OCI-LY7 (cell line): ENCODE measurements at regions not wholly inside any gene's neighbourhood (a gene's known extent, or its start where the extent isn't known, plus 50 kb on each side); places are given as distances from the start of the nearest gene placed in this dataset.

Experiments
- BruUV-seq: library from RNA; stranded (reverse); fragments of 400-500 nt; replicated peaks from 2 replicates; lab custom pipeline; 2021; lab: Mats Ljungman, UMichigan
- CTCF ChIA-PET: fragments of 300-600 bp; sonication (Branson Sonifier 250); formaldehyde crosslinking; loops from one replicate; lab custom pipeline; 2022; ENCODE audit warnings: antibody characterized with exemption; ENCODE audit not compliant: unreplicated experiment; lab: Charles Lee
- POLR2A ChIA-PET: fragments of 300-600 bp; sonication (Branson Sonifier 250); formaldehyde crosslinking; loops from one replicate; lab custom pipeline; 2022; ENCODE audit warnings: antibody characterized with exemption; lab: Charles Lee
- DNase-seq: peaks from one replicate; pipeline ENCODE4 v3.0.0-alpha.2; 2015; ENCODE audit warnings: low spot score
- H2AFZ ChIP-seq: fragments of 200-600 bp; sonication (generic), shearing (Covaris generic); 2 replicates; pipeline ENCODE4 v1.6.1; 2014; ENCODE audit warnings: mild to moderate bottlenecking, antibody characterized with exemption, low read length, moderate library complexity
- H3K27ac ChIP-seq: fragments of 200-600 bp; sonication (generic); 2 replicates; pipeline ENCODE4 v1.5.1; 2014; ENCODE audit warnings: mixed run types, low read depth, mild to moderate bottlenecking, moderate library complexity, low read length, inconsistent platforms; ENCODE audit not compliant: poor library complexity, severe bottlenecking
- H3K36me3 ChIP-seq: fragments of 200-600 bp; sonication (generic); 2 replicates; pipeline ENCODE4 v1.6.1; 2014; ENCODE audit warnings: mild to moderate bottlenecking, antibody characterized with exemption, low read length, moderate library complexity, mixed read lengths; ENCODE audit not compliant: insufficient read depth
- H3K4me1 ChIP-seq: fragments of 200-600 bp; sonication (generic); 2 replicates; pipeline ENCODE4 v1.5.1; 2014; ENCODE audit warnings: mild to moderate bottlenecking, low read length; ENCODE audit not compliant: insufficient read depth, poor library complexity, severe bottlenecking
- H3K4me2 ChIP-seq: fragments of 200-600 bp; sonication (generic); 2 replicates; pipeline ENCODE4 v1.6.1; 2014; ENCODE audit warnings: mild to moderate bottlenecking, low read length
- H3K4me3 ChIP-seq: fragments of 200-600 bp; sonication (generic); 2 replicates; pipeline ENCODE4 v1.5.1; 2014; ENCODE audit warnings: mild to moderate bottlenecking, low read depth, low read length; ENCODE audit not compliant: poor library complexity, severe bottlenecking
- H3K79me2 ChIP-seq: fragments of 200-600 bp; sonication (generic); 2 replicates; pipeline ENCODE4 v1.6.1; 2016; ENCODE audit warnings: low read depth, mild to moderate bottlenecking, low read length, moderate library complexity, mixed read lengths; ENCODE audit not compliant: insufficient read depth
- H3K9me2 ChIP-seq: fragments of 200-600 bp; sonication (generic); 2 replicates; pipeline ENCODE4 v1.6.1; 2016; ENCODE audit warnings: mild to moderate bottlenecking, low read length, mixed read lengths; ENCODE audit not compliant: insufficient read depth
- H3K9me3 ChIP-seq: fragments of 200-600 bp; sonication (generic); 2 replicates; pipeline ENCODE4 v1.6.1; 2014; ENCODE audit warnings: mild to moderate bottlenecking, mixed run types, low read length, mixed read lengths
- H4K20me1 ChIP-seq: fragments of 200-600 bp; sonication (generic); 2 replicates; pipeline ENCODE4 v1.6.1; 2014; ENCODE audit warnings: mild to moderate bottlenecking, antibody characterized with exemption, low read length, moderate library complexity, mixed read lengths; ENCODE audit not compliant: insufficient read depth
- CTCF ChIP-seq: fragments of 200-600 bp; sonication (generic); conservative IDR thresholded peaks from 2 replicates; pipeline ENCODE4 v1.5.1; 2014; ENCODE audit warnings: mild to moderate bottlenecking, antibody characterized with exemption, low read length, moderate library complexity, mixed read lengths
- EZH2phosphoT487 ChIP-seq: fragments of 200-600 bp; sonication (generic); IDR thresholded peaks from 2 replicates; pipeline ENCODE4 v1.6.1; 2018; ENCODE audit warnings: low read depth, borderline replicate concordance, mild to moderate bottlenecking, mixed run types, antibody characterized with exemption, low read length, moderate library complexity, mixed read lengths
- intact Hi-C: fragments of 100-400 bp; cut with micrococcal nuclease; formaldehyde crosslinking; loops from one replicate; pipeline ENCODE4 v1.10.0; 2022; ENCODE audit not compliant: unreplicated experiment

DNA sequence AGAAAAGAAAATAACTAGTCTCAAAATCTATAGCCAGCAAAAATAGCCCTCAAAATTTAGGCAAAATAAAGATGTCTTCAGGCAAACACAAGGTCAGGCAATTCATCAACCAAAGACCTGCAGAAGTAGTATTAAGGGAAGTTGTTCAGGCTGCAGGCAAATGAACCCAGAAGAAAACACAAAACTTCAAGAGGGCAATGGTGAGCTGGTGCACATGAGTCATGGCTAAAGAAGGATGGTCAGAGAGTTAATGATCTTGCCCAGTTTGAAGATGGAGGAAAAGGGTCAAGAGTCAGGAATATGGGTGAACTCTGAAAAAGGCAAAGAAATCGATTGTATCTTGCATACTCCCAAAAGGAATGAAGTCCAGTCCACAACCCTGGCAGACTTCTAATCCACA is 83.1 kb upstream of the FAT4 start:
- Histone ChIP-seq H3K79me2 (no peaks in the 10 kb centered on the region), H3K4me1 (no peaks in the 10 kb centered on the region), H3K4me2 (no peak overlapping the region), H2AFZ (no peak overlapping the region), H3K27ac (no peak overlapping the region), H3K9me3 (no peaks in the 10 kb centered on the region), H4K20me1 (no peaks in the 10 kb centered on the region), H3K4me3 (no peak overlapping the region), H3K36me3 (no peaks in the 10 kb centered on the region), H3K9me2 (no peaks in the 10 kb centered on the region)
- DNase-seq: no peak
- BruUV-seq: no TSS peak
- ChIA-PET POLR2A (interaction anchor here (0.7 to 2.0 kb wide), 2 partner anchors 17 to 57 kb away, joined by 3 to 7 read pairs; no protein-coding TSS in a partner anchor), CTCF (no interaction called here)
- intact Hi-C loops: no loop called here
- no peak for TF ChIP-seq EZH2phosphoT487
- no peak for TF ChIP-seq CTCF

GRCh38 chr4:125229596-125230058 is 85.1 kb upstream of the FAT4 start:
- no peaks in the 10 kb centered on the region for H3K9me3 ChIP-seq
- CTCF ChIA-PET: no interaction called here
- no peaks in the 10 kb centered on the region for H3K9me2 ChIP-seq
- no peaks in the 10 kb centered on the region for H3K79me2 ChIP-seq
- no peak overlapping the region for H3K4me2 ChIP-seq
- intact Hi-C loops: no loop called here
- no peak overlapping the region for H3K4me3 ChIP-seq
- POLR2A ChIA-PET: no interaction called here
- no TSS peak for BruUV-seq
- no peaks in the 10 kb centered on the region for H3K4me1 ChIP-seq
- no peak for TF ChIP-seq CTCF
- no peak for TF ChIP-seq EZH2phosphoT487
- H4K20me1 ChIP-seq: no peaks in the 10 kb centered on the region
- H3K27ac ChIP-seq: no peak overlapping the region
- H3K36me3 ChIP-seq: no peaks in the 10 kb centered on the region
- DNase-seq: no peak
- H2AFZ ChIP-seq: no peak overlapping the region

GRCh38 chr4:125225806-125226205 is 88.9 kb upstream of the FAT4 start:
- Histone ChIP-seq H3K79me2 (no peaks in the 10 kb centered on the region), H3K36me3 (no peaks in the 10 kb centered on the region), H3K4me1 (no peaks in the 10 kb centered on the region), H4K20me1 (no peaks in the 10 kb centered on the region), H3K4me3 (no peak overlapping the region), H3K9me2 (no peaks in the 10 kb centered on the region), H2AFZ (no peak overlapping the region), H3K9me3 (no peaks in the 10 kb centered on the region), H3K27ac (no peak overlapping the region), H3K4me2 (no peak overlapping the region)
- POLR2A ChIA-PET: interaction anchor here (1.0 to 1.2 kb wide), 3 partner anchors 9 to 52 kb away, joined by 3 to 4 read pairs (median 3); no protein-coding TSS in a partner anchor
- DNase-seq: no peak
- CTCF ChIA-PET: no interaction called here
- intact Hi-C loops: no loop called here
- no TSS peak for BruUV-seq
- TF ChIP-seq CTCF (no peak), EZH2phosphoT487 (no peak)
